HG02763 (cell line): ENCODE measurements at regions not wholly inside any gene's neighbourhood (a gene's known extent, or its start where the extent isn't known, plus 50 kb on each side); places are given as distances from the start of the nearest gene placed in this dataset.

Experiments
- ATAC-seq: cut with Tn5 transposase; IDR thresholded peaks from one replicate; pipeline ENCODE4 v1.9.1; 2021; ENCODE audit warnings: mild to moderate bottlenecking, moderate library complexity; ENCODE audit not compliant: unreplicated experiment

DNA sequence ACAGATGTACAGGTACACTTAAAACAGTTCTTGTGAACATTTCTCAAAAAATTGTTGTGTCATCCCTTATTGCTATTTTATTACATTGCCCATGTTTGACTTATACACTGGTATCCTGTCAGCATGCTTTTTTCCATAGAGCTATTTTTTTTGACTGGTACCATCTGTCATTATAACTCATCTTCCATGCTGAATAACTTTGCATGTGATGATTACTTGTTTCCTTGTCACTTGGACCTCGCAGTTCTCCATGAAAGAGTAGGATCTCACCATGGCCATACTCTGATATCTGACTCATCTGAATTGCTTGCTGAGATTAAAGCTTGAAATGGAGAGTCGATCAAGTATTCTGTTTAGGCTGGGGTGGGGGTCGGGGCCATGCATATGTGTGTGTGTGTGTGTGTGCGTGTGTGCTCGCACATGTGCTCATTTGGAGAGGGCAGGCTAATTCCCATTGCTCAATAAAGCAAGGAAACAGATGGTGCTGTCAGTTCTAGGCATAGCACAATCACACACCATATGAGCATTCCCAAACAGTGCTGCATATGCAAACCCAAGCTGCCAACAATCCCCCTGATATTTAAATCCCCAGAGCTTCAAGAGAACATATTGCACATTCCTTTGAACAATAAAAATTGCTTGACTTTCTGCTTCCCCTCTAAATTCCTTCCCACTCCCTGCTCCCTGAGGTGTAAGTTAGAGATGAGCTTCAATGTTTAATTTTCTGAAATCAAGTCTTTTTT, 62.9 kb downstream of the NHLRC3 start:
- ATAC-seq, result no peak

- no peak for ATAC-seq
These were observed 64.8 kb downstream of the NHLRC3 start for GRCh38 chr13:39102981-39103490.

DNA sequence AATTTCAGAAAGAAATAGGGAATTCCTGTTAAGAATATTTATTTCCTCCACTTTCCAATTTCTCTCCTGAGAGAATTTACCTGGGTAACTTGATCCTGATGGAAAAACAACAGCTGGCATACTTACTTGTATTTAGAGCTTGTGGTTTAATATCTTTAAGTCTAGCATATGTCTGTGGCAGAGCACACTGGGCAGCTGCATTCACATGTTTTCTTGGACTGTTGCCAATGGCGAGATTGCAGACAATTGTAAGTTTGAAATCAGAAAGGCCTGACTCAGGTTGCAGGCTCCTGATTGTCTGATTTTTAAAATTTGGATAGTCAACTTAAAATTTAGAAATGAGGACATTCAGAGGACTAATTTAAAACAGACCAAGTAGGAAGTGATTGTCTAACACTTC, 66.9 kb downstream of the NHLRC3 start:
- no peak for ATAC-seq

DNA sequence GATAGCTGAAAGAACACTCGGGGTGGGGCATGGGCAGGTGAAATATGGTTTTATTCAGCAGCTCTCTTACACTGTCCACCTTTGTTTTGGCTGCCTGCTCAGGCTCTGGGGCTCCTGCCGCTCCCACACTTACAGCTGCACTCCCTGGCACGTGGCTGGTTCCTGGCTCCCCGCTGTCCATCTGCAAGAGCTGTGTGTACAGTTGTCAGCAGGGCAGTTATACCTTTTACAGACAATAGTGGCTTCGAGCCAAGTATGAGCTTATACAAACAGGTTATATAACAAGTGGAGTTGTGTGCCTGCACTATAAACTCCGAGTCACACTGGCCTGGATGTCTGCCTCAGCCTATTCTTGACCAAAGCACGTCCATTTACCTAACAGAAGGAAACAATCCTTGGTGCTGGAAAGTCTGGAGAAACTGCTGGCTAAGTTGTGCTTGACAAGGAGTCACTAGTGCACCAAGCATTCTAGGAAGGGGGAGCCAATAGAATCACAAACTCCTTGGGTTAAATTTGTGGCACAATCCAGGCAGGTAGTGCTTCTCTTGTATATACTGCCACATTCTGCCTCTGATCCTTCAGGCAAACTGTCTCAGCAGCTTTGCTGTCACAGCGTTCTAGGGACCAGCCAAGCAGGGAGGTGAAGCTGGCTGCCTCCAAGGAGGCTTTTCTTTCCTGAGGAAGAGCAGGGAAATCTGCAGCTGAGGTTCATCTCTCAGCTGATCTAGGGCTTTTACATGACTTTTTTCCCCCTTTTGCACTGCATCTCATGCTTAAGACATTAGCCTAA, 68.2 kb downstream of the NHLRC3 start:
- no peak for ATAC-seq

DNA sequence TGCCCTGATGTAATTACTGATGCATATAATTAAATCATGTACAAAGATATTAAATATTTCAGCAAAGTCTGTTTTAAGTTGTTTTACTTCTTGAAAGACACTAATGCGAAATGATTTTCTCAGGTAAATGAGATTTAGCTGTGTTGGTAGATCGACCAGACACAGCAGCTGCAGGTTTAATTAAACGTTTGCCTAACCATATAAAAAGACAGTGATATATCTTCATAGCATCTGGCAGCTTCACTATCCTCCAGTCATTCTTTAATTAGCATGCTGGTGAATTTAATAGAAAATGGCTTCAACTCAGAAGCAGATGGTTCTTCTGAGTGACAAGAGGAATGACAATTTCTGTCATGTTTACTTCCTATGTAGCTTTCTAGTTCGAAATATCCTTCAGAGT, 69.3 kb downstream of the NHLRC3 start:
- no peak for ATAC-seq

GRCh38 chr13:39108783-39109182, 70.5 kb downstream of the NHLRC3 start:
- no peak for ATAC-seq

DNA sequence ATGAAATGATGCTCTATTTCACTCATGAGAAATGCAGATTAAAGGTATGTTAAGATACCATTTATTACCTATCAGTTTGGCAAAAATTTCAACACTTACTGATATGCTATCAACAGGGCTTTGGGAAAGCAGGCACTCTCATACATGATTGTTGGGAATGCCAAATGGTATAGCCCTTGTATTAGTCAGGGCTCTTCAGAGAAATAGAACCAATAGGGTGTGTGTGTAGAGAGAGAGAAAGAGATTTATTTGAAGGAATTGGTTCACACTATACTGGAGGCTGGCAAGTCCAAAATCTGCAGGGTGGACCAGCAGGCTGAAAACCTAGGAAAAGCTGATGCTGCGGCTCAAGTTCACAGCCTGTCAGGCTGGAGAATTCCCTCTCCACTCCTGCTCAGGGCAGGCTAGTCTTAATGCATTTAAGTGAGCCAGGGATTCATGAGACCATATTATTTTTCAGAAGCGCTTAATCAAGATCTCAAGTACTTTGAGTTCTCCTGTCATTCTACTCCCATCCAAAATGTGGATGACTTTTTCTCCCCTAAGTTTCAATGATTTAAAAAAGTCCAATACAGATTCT, 72.4 kb downstream of the NHLRC3 start:
- no peak for ATAC-seq

- no peak for ATAC-seq
These were observed 72.9 kb downstream of the NHLRC3 start for GRCh38 chr13:39111145-39111544.

DNA sequence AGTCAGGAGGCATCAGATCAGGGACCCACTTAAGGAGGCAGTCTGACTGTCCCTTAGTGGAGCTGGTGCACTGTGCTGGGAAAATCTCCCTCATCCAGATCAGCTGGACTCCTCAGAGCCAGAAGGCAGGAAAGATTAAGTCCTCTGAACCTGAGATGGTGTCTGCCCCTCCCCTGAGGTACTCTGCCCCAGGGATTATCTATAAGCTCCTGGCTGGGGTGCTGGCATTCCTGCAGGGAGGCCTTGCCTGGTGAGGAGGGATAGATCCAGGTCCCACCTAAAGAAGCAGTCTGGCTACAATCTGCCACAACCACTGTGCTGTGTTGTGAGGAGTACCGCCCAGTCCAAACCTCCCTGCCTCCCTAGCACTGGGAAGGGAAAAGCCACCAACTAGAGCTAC, 81.2 kb downstream of the NHLRC3 start:
- ATAC-seq, result no peak

DNA sequence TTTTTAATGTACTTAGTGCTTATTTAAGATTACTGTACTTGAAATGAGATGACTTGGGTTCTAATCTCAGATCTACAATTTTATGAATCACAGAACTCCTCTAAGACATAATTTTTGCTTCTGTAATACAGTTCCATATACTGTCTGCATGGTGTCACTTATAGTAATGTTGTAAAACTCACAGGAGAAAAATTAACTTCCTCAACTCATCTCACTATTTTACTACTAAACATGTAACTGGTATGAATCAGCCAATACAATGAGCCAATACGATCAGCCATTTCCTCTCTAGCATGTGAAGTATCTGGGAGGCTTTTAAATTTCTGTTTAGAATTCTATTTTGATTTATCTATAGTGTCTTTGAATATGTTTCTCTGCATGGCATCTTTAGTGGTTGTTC, 85.3 kb downstream of the NHLRC3 start:
- ATAC-seq, result no peak

DNA sequence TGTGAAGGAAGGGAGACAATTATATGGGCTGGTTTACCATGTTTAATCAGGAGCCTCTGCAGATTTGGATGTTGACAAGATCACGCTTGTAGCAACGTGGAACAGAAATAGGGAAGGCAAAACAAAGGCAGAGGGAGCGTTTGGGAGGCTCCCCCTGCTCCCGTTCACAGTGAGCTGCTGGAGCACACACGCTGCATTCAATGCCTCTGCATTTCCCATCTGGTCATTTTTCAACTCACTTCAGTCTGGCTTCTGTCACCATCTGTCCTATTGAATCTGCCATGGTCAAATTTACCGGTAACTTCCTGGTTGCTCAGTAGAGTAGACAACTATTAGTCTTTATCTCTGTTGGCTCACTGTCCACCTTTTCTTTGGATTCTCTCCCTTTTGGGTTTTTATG, 91.0 kb downstream of the NHLRC3 start:
- no peak for ATAC-seq

GRCh38 chr13:39130301-39130700, 92.0 kb downstream of the NHLRC3 start:
- ATAC-seq, result no peak

DNA sequence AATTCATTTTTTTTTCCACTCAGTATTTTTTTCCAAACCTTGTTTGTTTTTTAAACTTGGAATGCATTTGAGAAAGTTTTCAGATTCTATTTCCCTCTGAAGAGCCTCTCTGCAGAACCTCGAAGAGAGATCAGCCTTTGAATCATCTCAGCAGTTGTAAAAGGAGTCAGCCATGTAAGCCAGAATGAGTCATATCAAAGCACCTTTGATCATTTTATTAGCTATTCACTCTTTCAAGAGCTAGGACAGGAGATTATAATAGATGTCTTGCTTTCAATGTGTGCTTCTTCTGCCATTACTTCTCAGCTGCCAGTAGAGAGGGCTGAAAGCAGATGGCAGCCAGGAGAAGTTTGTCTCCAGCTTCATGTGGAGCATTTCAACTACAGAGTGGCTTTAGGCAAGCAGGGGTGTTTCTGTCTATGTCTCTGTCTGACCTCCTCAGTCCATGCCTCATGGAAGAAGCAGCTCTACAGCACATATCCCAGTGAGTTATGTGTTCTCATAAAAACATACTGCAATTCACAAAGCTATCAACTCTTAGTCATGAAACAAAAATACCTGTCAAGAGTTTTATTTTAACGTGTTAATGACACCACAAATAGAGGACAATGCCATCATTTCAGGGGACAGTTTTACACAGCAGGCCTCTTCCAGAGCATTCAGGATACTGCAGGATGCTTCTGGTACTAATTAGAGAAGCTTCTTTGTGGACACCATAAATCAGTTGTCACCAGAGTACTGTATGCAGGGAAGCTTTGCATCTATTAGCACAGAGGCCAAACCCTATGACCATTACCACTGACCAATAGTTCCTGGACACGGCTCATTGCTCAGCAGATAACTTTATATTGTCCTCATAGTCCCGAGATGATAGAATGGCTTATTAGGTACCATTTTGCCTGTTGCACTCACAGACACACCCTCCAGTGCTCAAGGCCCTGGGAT, 94.3 kb downstream of the NHLRC3 start:
- no peak for ATAC-seq

GRCh38 chr13:39133781-39134180, 95.5 kb downstream of the NHLRC3 start:
- ATAC-seq, result no peak

DNA sequence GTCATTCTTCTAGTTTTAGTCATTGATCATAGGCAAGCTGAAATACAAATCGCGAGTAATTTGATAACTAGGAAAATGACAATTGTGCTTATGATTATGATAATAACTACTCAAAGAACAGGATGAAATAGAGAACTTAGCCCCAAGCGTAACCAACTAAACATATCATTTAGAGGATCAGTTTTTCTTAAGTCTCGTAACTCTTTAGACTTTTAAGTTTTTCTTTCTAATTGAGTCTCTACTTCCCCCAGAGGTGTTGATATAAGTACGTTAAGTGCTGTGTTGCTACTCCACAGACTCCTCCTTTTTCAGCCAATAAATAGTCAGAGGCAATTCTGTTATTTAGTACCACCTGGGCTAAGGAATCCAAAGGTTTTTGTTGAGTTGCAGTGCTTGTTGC, 96.3 kb downstream of the NHLRC3 start:
- no peak for ATAC-seq

GRCh38 chr13:39144391-39144790, 106.1 kb downstream of the NHLRC3 start:
- ATAC-seq, result no peak

GRCh38 chr13:39144941-39145533, 106.8 kb downstream of the NHLRC3 start:
- no peak for ATAC-seq

DNA sequence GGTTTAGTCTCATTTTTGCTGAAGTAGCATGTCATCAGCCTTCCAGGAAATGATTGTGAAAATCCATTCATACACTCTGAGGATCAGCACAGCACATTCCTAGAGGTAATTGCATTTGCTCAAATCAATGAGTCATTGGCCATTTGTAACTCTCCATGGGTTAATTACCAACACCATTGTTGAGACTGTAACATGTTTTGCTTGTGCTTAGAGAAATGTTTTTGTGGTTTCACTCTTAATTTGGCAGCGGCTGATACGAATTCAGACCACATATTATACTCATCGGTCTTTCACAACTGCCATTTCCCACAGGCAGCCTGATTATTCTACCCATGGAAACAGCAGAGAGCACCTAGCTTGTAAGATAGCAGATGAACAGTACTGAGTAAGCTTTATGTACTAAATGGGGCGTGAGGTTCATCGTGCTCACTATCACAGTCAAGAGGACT, 110.3 kb downstream of the NHLRC3 start:
- ATAC-seq, result no peak

DNA sequence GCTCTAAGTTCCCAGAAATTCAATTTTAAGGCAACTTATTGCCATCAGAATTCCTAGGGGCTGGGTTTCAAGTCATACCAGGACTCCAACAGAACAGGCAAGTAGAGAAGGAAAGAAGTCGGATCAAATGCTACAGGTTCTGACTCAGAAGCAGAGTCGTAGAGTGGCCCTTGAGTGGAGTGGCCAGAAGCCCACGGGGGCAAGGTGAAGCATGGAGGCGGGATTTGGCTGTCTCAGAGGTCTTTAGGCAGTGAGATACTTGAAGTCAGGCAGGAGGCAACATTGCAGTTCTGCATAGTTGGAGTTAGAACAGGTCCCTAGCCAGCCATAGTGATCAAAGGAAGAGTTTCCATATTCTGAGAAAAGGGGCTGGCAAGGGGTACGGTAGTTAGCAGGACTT, 111.6 kb downstream of the NHLRC3 start:
- ATAC-seq, result no peak

GRCh38 chr13:39154041-39154440, 115.8 kb downstream of the NHLRC3 start:
- no peak for ATAC-seq
